HepG2 (cell line): ENCODE measurements at regions not wholly inside any gene's neighbourhood (a gene's known extent, or its start where the extent isn't known, plus 50 kb on each side); places are given as distances from the start of the nearest gene placed in this dataset.

Source experiments
- ARHGAP35 ChIP-seq: sonication (generic); formaldehyde crosslinking; IDR thresholded peaks from 2 replicates; pipeline ENCODE4 v1.9.0; 2022; ENCODE audit warnings: mild to moderate bottlenecking, inconsistent platforms, moderate library complexity, missing genetic modification reagents, borderline replicate concordance
- GATAD2A ChIP-seq: IDR thresholded peaks from 2 replicates; pipeline ENCODE4 v1.6.1; 2016
- HOXA5 ChIP-seq: sonication (generic); formaldehyde crosslinking; IDR thresholded peaks from 2 replicates; pipeline ENCODE4 v1.4.0; 2020; ENCODE audit warnings: missing genetic modification reagents
- MAFG ChIP-seq: sonication (generic); formaldehyde crosslinking; IDR thresholded peaks from 2 replicates; pipeline ENCODE4 v1.5.1; 2020; ENCODE audit warnings: mild to moderate bottlenecking, missing genetic modification reagents
- NCOR1 ChIP-seq: fragments of 200-600 bp; sonication (generic); IDR thresholded peaks from 2 replicates; pipeline ENCODE4 v1.7.0; 2017; ENCODE audit warnings: antibody characterized with exemption, low read length, borderline replicate concordance
- SNAI1 ChIP-seq: sonication (generic); formaldehyde crosslinking; IDR thresholded peaks from 2 replicates; pipeline ENCODE4 v1.5.0; 2020; ENCODE audit warnings: mild to moderate bottlenecking, missing genetic modification reagents, borderline replicate concordance
- TCF7L2 ChIP-seq: IDR thresholded peaks from 2 replicates; pipeline ENCODE4 v1.6.1; 2011; ENCODE audit warnings: mild to moderate bottlenecking, low read depth, low read length, moderate library complexity
- TGIF2 ChIP-seq: IDR thresholded peaks from 2 replicates; pipeline ENCODE4 v1.6.1; 2016; ENCODE audit warnings: control low read depth, missing compliant biosample characterization
- ZFP41 ChIP-seq: sonication (generic); formaldehyde crosslinking; IDR thresholded peaks from 2 replicates; pipeline ENCODE4 v1.4.0; 2020; ENCODE audit warnings: mild to moderate bottlenecking, missing genetic modification reagents, borderline replicate concordance
- ZNF317 ChIP-seq: sonication (generic); formaldehyde crosslinking; IDR thresholded peaks from 2 replicates; pipeline ENCODE4 v1.5.0; 2020; ENCODE audit warnings: mild to moderate bottlenecking, missing genetic modification reagents
- ZNF333 ChIP-seq: sonication (generic); formaldehyde crosslinking; IDR thresholded peaks from 2 replicates; pipeline ENCODE4 v1.4.0; 2020; ENCODE audit warnings: mild to moderate bottlenecking, missing genetic modification reagents, borderline replicate concordance
- ZNF34 ChIP-seq: sonication (generic); formaldehyde crosslinking; IDR thresholded peaks from 2 replicates; pipeline ENCODE4 v1.4.0; 2020; ENCODE audit warnings: mild to moderate bottlenecking, missing genetic modification reagents, borderline replicate concordance
- ZNF441 ChIP-seq: sonication (generic); formaldehyde crosslinking; IDR thresholded peaks from 2 replicates; pipeline ENCODE4 v1.7.0; 2021; ENCODE audit warnings: missing genetic modification reagents, borderline replicate concordance
- ZNF614 ChIP-seq: IDR thresholded peaks from 2 replicates; pipeline ENCODE4 v1.6.1; 2018; ENCODE audit warnings: missing biosample characterization, missing genetic modification reagents, inconsistent platforms, borderline replicate concordance
- ZNF75D ChIP-seq: sonication (generic); formaldehyde crosslinking; IDR thresholded peaks from 2 replicates; pipeline ENCODE4 v1.8.1; 2023; ENCODE audit warnings: missing genetic modification reagents, mild to moderate bottlenecking, borderline replicate concordance
- ZNF780A ChIP-seq: sonication (generic); formaldehyde crosslinking; IDR thresholded peaks from 2 replicates; pipeline ENCODE4 v1.8.0; 2022; ENCODE audit warnings: mild to moderate bottlenecking, missing genetic modification reagents, moderate library complexity
- ZSCAN25 ChIP-seq: sonication (generic); formaldehyde crosslinking; IDR thresholded peaks from 2 replicates; pipeline ENCODE4 v1.8.0; 2022; ENCODE audit warnings: mild to moderate bottlenecking, missing genetic modification reagents
- TF ChIP-seq, protein P1 (sequence below): sonication (generic); formaldehyde crosslinking; IDR thresholded peaks from 2 replicates; pipeline ENCODE4 v1.4.0; 2020; ENCODE audit warnings: missing genetic modification reagents
- TF ChIP-seq, protein P2 (sequence below): sonication (generic); formaldehyde crosslinking; IDR thresholded peaks from 2 replicates; pipeline ENCODE4 v1.4.0; 2020; ENCODE audit warnings: mild to moderate bottlenecking, missing genetic modification reagents
- TF ChIP-seq, protein P3 (sequence below): sonication (generic); formaldehyde crosslinking; IDR thresholded peaks from 2 replicates; pipeline ENCODE4 v1.5.0; 2020; ENCODE audit warnings: missing genetic modification reagents
- TF ChIP-seq, protein P4 (sequence below): sonication (generic); formaldehyde crosslinking; IDR thresholded peaks from 2 replicates; pipeline ENCODE4 v1.5.0; 2020; ENCODE audit warnings: missing genetic modification reagents, mild to moderate bottlenecking, borderline replicate concordance
- TF ChIP-seq, protein P5 (sequence below): sonication (generic); formaldehyde crosslinking; conservative IDR thresholded peaks from 2 replicates; pipeline ENCODE4 v1.5.0; 2020; ENCODE audit warnings: missing genetic modification reagents
- TF ChIP-seq, protein P6 (sequence below): sonication (generic); formaldehyde crosslinking; IDR thresholded peaks from 2 replicates; pipeline ENCODE4 v1.5.0; 2020; ENCODE audit warnings: missing genetic modification reagents, mild to moderate bottlenecking, borderline replicate concordance

DNA sequence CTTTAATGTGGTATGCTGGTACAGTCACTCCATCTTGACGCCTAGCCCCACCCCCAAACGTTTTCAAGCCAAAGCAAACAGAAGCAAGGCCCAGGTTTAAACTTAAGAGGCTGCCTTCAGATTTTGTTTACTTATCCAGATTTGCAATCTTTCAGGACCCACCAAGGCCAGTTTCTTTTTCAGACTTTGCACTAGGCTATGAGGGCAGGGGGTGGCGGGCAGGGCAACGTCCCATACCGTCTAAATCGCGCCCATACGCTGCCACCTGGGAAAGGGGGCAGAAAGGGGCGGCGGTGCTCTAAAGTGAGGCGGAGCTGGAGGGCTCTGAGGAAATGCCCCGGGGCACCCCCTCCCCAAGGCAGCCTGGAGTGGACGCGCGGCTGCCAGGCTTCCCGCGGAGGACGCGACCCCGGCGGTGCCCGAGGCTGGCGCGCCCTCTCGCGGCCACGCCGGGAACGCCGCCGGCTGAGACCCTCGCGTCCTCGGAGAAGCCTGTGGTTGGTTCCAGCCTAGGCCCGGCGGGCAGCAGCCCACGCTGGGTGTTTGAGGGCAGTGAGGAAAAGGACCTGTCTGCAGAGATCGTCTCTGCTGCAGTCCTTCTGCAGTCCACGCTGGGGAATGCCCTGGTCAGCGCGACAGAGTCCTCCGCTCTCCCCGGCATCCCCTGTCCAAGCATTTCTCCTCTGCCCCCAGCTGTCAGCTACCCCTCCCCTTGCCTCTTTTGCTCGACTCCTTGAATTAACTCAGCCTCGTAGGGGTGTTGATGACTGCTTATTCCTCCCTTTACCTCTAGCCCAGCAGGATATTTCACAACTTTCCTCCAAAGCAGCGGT, 93.7 kb upstream of the PRNP start (continued):
- TF ChIP-seq SNAI1 (CRISPR knock-in tag) = no peak
- TF ChIP-seq ZFP41 (CRISPR knock-in tag) = no peak; the same call in 1 of the 2 replicates
- peak; percentile 85; the same call in 1 of the 2 replicates for TF ChIP-seq ZNF34 (CRISPR knock-in tag)
- TF ChIP-seq, protein P1, sequence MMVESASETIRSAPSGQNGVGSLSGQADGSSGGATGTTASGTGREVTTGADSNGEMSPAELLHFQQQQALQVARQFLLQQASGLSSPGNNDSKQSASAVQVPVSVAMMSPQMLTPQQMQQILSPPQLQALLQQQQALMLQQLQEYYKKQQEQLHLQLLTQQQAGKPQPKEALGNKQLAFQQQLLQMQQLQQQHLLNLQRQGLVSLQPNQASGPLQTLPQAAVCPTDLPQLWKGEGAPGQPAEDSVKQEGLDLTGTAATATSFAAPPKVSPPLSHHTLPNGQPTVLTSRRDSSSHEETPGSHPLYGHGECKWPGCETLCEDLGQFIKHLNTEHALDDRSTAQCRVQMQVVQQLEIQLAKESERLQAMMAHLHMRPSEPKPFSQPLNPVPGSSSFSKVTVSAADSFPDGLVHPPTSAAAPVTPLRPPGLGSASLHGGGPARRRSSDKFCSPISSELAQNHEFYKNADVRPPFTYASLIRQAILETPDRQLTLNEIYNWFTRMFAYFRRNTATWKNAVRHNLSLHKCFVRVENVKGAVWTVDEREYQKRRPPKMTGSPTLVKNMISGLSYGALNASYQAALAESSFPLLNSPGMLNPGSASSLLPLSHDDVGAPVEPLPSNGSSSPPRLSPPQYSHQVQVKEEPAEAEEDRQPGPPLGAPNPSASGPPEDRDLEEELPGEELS (CRISPR knock-in tag) = no peak; the same call in 1 of the 2 replicates
- peak; percentile 31 for TF ChIP-seq ZNF333 (CRISPR knock-in tag)
- no peak; the same call in 1 of the 2 replicates for TF ChIP-seq ARHGAP35 (CRISPR knock-in tag)
- peak; percentile 71 for TF ChIP-seq NCOR1
- no peak for TF ChIP-seq ZNF614
- no peak for TF ChIP-seq ZNF75D (CRISPR knock-in tag)
- TF ChIP-seq ZNF317 = no peak
- TF ChIP-seq HOXA5 (CRISPR knock-in tag) = no peak
- TF ChIP-seq ZNF441 (CRISPR knock-in tag) = no peak
- peak; percentile 85 for TF ChIP-seq ZSCAN25 (CRISPR knock-in tag)
- TF ChIP-seq, protein P2, sequence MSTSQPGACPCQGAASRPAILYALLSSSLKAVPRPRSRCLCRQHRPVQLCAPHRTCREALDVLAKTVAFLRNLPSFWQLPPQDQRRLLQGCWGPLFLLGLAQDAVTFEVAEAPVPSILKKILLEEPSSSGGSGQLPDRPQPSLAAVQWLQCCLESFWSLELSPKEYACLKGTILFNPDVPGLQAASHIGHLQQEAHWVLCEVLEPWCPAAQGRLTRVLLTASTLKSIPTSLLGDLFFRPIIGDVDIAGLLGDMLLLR = 0 out of 2 replicates have a peak, but pooled peaks have one; percentile 36
- TF ChIP-seq, protein P3, sequence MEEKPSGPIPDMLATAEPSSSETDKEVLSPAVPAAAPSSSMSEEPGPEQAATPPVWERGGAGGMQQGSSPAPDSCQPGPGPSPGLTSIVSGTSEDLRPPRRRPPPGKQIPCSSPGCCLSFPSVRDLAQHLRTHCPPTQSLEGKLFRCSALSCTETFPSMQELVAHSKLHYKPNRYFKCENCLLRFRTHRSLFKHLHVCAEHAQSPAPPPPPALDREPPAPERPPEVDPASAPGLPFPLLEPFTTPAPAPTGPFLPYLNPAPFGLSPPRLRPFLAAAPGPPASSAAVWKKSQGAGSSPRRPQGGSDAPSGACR (CRISPR knock-in tag) = peak; percentile 69
- no peak for TF ChIP-seq MAFG (CRISPR knock-in tag)
- no peak for TF ChIP-seq TCF7L2
- TF ChIP-seq, protein P4, sequence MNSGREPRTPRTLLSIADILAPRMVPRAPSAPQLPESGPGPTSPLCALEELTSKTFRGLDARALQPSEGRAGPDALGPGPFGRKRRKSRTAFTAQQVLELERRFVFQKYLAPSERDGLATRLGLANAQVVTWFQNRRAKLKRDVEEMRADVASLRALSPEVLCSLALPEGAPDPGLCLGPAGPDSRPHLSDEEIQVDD (CRISPR knock-in tag) = 0 out of 2 replicates have a peak, but pooled peaks have one; percentile 20
- TF ChIP-seq TGIF2 (CRISPR knock-in tag) = 0 out of 2 replicates have a peak, but pooled peaks have one; percentile 39
- TF ChIP-seq, protein P5, sequence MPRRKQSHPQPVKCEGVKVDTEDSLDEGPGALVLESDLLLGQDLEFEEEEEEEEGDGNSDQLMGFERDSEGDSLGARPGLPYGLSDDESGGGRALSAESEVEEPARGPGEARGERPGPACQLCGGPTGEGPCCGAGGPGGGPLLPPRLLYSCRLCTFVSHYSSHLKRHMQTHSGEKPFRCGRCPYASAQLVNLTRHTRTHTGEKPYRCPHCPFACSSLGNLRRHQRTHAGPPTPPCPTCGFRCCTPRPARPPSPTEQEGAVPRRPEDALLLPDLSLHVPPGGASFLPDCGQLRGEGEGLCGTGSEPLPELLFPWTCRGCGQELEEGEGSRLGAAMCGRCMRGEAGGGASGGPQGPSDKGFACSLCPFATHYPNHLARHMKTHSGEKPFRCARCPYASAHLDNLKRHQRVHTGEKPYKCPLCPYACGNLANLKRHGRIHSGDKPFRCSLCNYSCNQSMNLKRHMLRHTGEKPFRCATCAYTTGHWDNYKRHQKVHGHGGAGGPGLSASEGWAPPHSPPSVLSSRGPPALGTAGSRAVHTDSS (CRISPR knock-in tag) = no peak
- peak; percentile 72 for TF ChIP-seq GATAD2A (CRISPR knock-in tag)
- no peak for TF ChIP-seq ZNF780A (CRISPR knock-in tag)
- TF ChIP-seq, protein P6, sequence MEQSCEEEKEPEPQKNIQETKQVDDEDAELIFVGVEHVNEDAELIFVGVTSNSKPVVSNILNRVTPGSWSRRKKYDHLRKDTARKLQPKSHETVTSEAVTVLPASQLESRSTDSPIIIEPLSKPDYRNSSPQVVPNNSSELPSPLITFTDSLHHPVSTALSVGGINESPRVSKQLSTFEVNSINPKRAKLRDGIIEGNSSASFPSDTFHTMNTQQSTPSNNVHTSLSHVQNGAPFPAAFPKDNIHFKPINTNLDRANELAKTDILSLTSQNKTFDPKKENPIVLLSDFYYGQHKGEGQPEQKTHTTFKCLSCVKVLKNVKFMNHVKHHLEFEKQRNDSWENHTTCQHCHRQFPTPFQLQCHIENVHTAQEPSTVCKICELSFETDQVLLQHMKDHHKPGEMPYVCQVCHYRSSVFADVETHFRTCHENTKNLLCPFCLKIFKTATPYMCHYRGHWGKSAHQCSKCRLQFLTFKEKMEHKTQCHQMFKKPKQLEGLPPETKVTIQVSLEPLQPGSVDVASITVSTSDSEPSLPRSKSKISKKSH = no peak
